ENCODE measurements at regions not wholly inside any gene's neighbourhood (a gene's known extent, or its start where the extent isn't known, plus 50 kb on each side); places are given as distances from the start of the nearest gene placed in this dataset.

- TF ChIP-seq, protein P1, sequence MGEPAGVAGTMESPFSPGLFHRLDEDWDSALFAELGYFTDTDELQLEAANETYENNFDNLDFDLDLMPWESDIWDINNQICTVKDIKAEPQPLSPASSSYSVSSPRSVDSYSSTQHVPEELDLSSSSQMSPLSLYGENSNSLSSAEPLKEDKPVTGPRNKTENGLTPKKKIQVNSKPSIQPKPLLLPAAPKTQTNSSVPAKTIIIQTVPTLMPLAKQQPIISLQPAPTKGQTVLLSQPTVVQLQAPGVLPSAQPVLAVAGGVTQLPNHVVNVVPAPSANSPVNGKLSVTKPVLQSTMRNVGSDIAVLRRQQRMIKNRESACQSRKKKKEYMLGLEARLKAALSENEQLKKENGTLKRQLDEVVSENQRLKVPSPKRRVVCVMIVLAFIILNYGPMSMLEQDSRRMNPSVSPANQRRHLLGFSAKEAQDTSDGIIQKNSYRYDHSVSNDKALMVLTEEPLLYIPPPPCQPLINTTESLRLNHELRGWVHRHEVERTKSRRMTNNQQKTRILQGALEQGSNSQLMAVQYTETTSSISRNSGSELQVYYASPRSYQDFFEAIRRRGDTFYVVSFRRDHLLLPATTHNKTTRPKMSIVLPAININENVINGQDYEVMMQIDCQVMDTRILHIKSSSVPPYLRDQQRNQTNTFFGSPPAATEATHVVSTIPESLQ (CRISPR knock-in tag; IDR thresholded peaks at IDR 0.05), result no peak
- TF ChIP-seq, protein P2, sequence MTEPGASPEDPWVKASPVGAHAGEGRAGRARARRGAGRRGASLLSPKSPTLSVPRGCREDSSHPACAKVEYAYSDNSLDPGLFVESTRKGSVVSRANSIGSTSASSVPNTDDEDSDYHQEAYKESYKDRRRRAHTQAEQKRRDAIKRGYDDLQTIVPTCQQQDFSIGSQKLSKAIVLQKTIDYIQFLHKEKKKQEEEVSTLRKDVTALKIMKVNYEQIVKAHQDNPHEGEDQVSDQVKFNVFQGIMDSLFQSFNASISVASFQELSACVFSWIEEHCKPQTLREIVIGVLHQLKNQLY (CRISPR knock-in tag; IDR thresholded peaks at IDR 0.05), result no peak
- TF ChIP-seq OVOL2 (CRISPR knock-in tag; IDR thresholded peaks at IDR 0.05; ENCODE audit: borderline replicate concordance) (no peak), TEAD1 (CRISPR knock-in tag; IDR thresholded peaks at IDR 0.05) (no peak), ZNF281 (CRISPR knock-in tag; IDR thresholded peaks at IDR 0.05) (no peak), ZNF671 (CRISPR knock-in tag; IDR thresholded peaks at IDR 0.05) (no peak), HMGXB4 (CRISPR knock-in tag; IDR thresholded peaks at IDR 0.05) (no peak), ZNF219 (CRISPR knock-in tag; IDR thresholded peaks at IDR 0.05; ENCODE audit: borderline replicate concordance) (no peak), HMGA2 (CRISPR knock-in tag; IDR thresholded peaks at IDR 0.05) (no peak), KAT7 (CRISPR knock-in tag; IDR thresholded peaks at IDR 0.05; ENCODE audit: borderline replicate concordance) (no peak), ZNF317 (CRISPR knock-in tag; IDR thresholded peaks at IDR 0.05; ENCODE audit: borderline replicate concordance, low read depth) (no peak)
- TF ChIP-seq, protein P3, sequence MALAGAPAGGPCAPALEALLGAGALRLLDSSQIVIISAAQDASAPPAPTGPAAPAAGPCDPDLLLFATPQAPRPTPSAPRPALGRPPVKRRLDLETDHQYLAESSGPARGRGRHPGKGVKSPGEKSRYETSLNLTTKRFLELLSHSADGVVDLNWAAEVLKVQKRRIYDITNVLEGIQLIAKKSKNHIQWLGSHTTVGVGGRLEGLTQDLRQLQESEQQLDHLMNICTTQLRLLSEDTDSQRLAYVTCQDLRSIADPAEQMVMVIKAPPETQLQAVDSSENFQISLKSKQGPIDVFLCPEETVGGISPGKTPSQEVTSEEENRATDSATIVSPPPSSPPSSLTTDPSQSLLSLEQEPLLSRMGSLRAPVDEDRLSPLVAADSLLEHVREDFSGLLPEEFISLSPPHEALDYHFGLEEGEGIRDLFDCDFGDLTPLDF (CRISPR knock-in tag; IDR thresholded peaks at IDR 0.05), result no peak
- TF ChIP-seq, protein P4, sequence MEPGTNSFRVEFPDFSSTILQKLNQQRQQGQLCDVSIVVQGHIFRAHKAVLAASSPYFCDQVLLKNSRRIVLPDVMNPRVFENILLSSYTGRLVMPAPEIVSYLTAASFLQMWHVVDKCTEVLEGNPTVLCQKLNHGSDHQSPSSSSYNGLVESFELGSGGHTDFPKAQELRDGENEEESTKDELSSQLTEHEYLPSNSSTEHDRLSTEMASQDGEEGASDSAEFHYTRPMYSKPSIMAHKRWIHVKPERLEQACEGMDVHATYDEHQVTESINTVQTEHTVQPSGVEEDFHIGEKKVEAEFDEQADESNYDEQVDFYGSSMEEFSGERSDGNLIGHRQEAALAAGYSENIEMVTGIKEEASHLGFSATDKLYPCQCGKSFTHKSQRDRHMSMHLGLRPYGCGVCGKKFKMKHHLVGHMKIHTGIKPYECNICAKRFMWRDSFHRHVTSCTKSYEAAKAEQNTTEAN (CRISPR knock-in tag; IDR thresholded peaks at IDR 0.05), result no peak
- TF ChIP-seq, protein P5, sequence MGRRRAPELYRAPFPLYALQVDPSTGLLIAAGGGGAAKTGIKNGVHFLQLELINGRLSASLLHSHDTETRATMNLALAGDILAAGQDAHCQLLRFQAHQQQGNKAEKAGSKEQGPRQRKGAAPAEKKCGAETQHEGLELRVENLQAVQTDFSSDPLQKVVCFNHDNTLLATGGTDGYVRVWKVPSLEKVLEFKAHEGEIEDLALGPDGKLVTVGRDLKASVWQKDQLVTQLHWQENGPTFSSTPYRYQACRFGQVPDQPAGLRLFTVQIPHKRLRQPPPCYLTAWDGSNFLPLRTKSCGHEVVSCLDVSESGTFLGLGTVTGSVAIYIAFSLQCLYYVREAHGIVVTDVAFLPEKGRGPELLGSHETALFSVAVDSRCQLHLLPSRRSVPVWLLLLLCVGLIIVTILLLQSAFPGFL (CRISPR knock-in tag; IDR thresholded peaks at IDR 0.05; ENCODE audit: borderline replicate concordance), result no peak
These were observed 647.4 kb downstream of the NR2F2 start (continued) for GRCh38 chr15:96977886-96978285.

GRCh38 chr15:96978937-96979473, 648.5 kb downstream of the NR2F2 start:
- no peaks in the 10 kb centered on the region for H3K9me3 Mint-ChIP-seq
- no peaks in the 10 kb centered on the region for H3K36me3 Mint-ChIP-seq
- H3K4me3 Mint-ChIP-seq, result no peak overlapping the region
- DNase-seq (ENCODE audit: low spot score) (no peak), ATAC-seq (no peak; the same call in 1 of the 2 replicates)
- no peak overlapping the region for H3K27ac Mint-ChIP-seq
- ChIA-PET CTCF (no interaction called here), POLR2A (no interaction called here)
- peaks cover 31% of the 10 kb centered on the region for H3K4me1 Mint-ChIP-seq
- peaks cover 16% of the 10 kb centered on the region for H3K27me3 Mint-ChIP-seq (ENCODE audit: low read depth)
- TF ChIP-seq USF1 (CRISPR knock-in tag; IDR thresholded peaks at IDR 0.05) (no peak), FOXP1 (CRISPR knock-in tag; IDR thresholded peaks at IDR 0.05; ENCODE audit: borderline replicate concordance) (no peak), PRRX2 (CRISPR knock-in tag; IDR thresholded peaks at IDR 0.05) (no peak), EMX1 (CRISPR knock-in tag; IDR thresholded peaks at IDR 0.05) (no peak), SOX15 (CRISPR knock-in tag; IDR thresholded peaks at IDR 0.05) (no peak), STAT6 (CRISPR knock-in tag; conservative IDR thresholded peaks at IDR 0.05; ENCODE audit: low read depth) (no peak), FOXK1 (CRISPR knock-in tag; IDR thresholded peaks at IDR 0.05) (no peak)
- TF ChIP-seq, protein P2 (CRISPR knock-in tag; IDR thresholded peaks at IDR 0.05), result no peak

Measured in WTC11 (cell line).